GM23338 (cell line): ENCODE measurements at regions not wholly inside any gene's neighbourhood (a gene's known extent, or its start where the extent isn't known, plus 50 kb on each side); places are given as distances from the start of the nearest gene placed in this dataset.

Experiments
- CTCF ChIP-seq, 2 experiments: fragments of 200-600 bp in 1 of 2; sonication (generic) in 1 of 2; conservative IDR thresholded peaks; 2 replicates each; pipeline versions ENCODE4 v1.5.1 to v1.6.1; 2016 to 2017; ENCODE audit warnings: antibody characterized with exemption in 2 of 2, low read depth in 2 of 2, mild to moderate bottlenecking in 2 of 2, moderate library complexity in 1 of 2
- EZH2phosphoT487 ChIP-seq: fragments of 200-600 bp; sonication (generic); IDR thresholded peaks from one replicate; pipeline ENCODE4 v1.8.1; 2018; ENCODE audit warnings: antibody characterized with exemption; ENCODE audit not compliant: unreplicated experiment

DNA sequence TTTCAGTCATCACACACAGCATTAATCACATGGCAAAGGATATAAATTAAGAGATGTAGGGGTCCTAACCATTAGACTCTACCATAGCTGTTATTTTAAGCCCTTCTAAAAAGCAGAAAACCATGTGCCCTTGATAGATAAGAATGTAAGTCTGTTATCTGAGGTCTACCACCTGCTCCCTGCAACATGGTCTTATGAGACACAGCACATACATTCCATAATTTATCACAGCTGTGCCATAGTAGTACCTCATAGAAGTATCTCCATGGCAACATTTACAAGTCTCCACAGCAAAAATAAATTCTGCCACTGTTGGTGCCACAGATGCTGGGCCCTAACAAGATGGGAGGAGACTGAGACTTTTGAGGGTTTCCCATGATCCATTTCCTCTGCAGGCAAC is 265.4 kb downstream of the KDM5D start:
- TF ChIP-seq EZH2phosphoT487 = no peak
- no peak for TF ChIP-seq CTCF (conservative IDR thresholded peaks at IDR 0.05; ENCODE audit: low read depth in 2 of 2)
